ENCODE measurements at regions not wholly inside any gene's neighbourhood (a gene's known extent, or its start where the extent isn't known, plus 50 kb on each side); places are given as distances from the start of the nearest gene placed in this dataset.

GRCh38 chr5:101608322-101608721 lies 687.8 kb downstream of the SLCO4C1 start:
- Histone ChIP-seq H3K9me3 (ENCODE audit: control insufficient read depth in 4 of 4, low read length in 3 of 4) (no peaks in the 10 kb centered on the region), H3K4me3 (ENCODE audit: low read depth in 1 of 3, low read length in 3 of 3) (no peak overlapping the region), H3K9ac (ENCODE audit: low read depth in 1 of 2, low read length in 2 of 2) (no peak overlapping the region), H3K27me3 (ENCODE audit: control insufficient read depth in 4 of 4, insufficient read depth in 4 of 4, low read length in 3 of 4) (no peaks in the 10 kb centered on the region), H3K4me1 (ENCODE audit: control insufficient read depth in 4 of 4, insufficient read depth in 4 of 4, low read length in 3 of 4) (no peaks in the 10 kb centered on the region), H3K36me3 (ENCODE audit: control insufficient read depth in 4 of 4, insufficient read depth in 3 of 4, low read depth in 1 of 4, low read length in 3 of 4) (no peaks in the 10 kb centered on the region), H3K27ac (ENCODE audit: low read depth in 1 of 2, low read length in 2 of 2) (no peak overlapping the region)
- 51% methylated on average over 1 of the region's 1 CpG for WGBS
- TF ChIP-seq, protein P1, sequence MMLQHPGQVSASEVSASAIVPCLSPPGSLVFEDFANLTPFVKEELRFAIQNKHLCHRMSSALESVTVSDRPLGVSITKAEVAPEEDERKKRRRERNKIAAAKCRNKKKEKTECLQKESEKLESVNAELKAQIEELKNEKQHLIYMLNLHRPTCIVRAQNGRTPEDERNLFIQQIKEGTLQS (IDR thresholded peaks at IDR 0.05) = no peak
- DNase-seq (ENCODE audit: low spot score) = no peak

GRCh38 chr5:101605700-101606099 lies 690.4 kb downstream of the SLCO4C1 start:
- Histone ChIP-seq H3K27ac (ENCODE audit: low read depth in 1 of 2, low read length in 2 of 2) (no peak overlapping the region), H3K4me3 (ENCODE audit: low read depth in 1 of 3, low read length in 3 of 3) (no peak overlapping the region), H3K9ac (ENCODE audit: low read depth in 1 of 2, low read length in 2 of 2) (no peak overlapping the region), H3K36me3 (ENCODE audit: control insufficient read depth in 4 of 4, insufficient read depth in 3 of 4, low read depth in 1 of 4, low read length in 3 of 4) (no peaks in the 10 kb centered on the region), H3K4me1 (ENCODE audit: control insufficient read depth in 4 of 4, insufficient read depth in 4 of 4, low read length in 3 of 4) (no peaks in the 10 kb centered on the region), H3K9me3 (ENCODE audit: control insufficient read depth in 4 of 4, low read length in 3 of 4) (no peaks in the 10 kb centered on the region), H3K27me3 (ENCODE audit: control insufficient read depth in 4 of 4, insufficient read depth in 4 of 4, low read length in 3 of 4) (no peaks in the 10 kb centered on the region)
- WGBS = 68% methylated on average over 3 of the region's 3 CpGs
- no peak for TF ChIP-seq FOXA1 (IDR thresholded peaks at IDR 0.05)
- TF ChIP-seq TAF1 (conservative IDR thresholded peaks at IDR 0.05) = no peak
- TF ChIP-seq SP1 (IDR thresholded peaks at IDR 0.05) = no peak
- TF ChIP-seq GABPA (IDR thresholded peaks at IDR 0.05 in 1 of 2, conservative IDR thresholded peaks at IDR 0.05 in 1 of 2) = no peak
- TF ChIP-seq, protein P2, sequence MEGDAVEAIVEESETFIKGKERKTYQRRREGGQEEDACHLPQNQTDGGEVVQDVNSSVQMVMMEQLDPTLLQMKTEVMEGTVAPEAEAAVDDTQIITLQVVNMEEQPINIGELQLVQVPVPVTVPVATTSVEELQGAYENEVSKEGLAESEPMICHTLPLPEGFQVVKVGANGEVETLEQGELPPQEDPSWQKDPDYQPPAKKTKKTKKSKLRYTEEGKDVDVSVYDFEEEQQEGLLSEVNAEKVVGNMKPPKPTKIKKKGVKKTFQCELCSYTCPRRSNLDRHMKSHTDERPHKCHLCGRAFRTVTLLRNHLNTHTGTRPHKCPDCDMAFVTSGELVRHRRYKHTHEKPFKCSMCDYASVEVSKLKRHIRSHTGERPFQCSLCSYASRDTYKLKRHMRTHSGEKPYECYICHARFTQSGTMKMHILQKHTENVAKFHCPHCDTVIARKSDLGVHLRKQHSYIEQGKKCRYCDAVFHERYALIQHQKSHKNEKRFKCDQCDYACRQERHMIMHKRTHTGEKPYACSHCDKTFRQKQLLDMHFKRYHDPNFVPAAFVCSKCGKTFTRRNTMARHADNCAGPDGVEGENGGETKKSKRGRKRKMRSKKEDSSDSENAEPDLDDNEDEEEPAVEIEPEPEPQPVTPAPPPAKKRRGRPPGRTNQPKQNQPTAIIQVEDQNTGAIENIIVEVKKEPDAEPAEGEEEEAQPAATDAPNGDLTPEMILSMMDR (IDR thresholded peaks at IDR 0.05; ENCODE audit: low read depth, low read length, missing input control) = no peak
- TF ChIP-seq, protein P1 (IDR thresholded peaks at IDR 0.05) = no peak
- no peak for TF ChIP-seq JUND (IDR thresholded peaks at IDR 0.05)
- no peak for TF ChIP-seq NR2F2 (IDR thresholded peaks at IDR 0.05)
- TF ChIP-seq RAD21 (IDR thresholded peaks at IDR 0.05) = no peak
- TF ChIP-seq HNF4G (IDR thresholded peaks at IDR 0.05) = no peak
- TF ChIP-seq FOXA2 (IDR thresholded peaks at IDR 0.05) = no peak
- TF ChIP-seq YY1 (IDR thresholded peaks at IDR 0.05) = no peak
- TF ChIP-seq, protein P3, sequence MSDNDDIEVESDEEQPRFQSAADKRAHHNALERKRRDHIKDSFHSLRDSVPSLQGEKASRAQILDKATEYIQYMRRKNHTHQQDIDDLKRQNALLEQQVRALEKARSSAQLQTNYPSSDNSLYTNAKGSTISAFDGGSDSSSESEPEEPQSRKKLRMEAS (IDR thresholded peaks at IDR 0.05) = no peak
- TF ChIP-seq, protein P4, sequence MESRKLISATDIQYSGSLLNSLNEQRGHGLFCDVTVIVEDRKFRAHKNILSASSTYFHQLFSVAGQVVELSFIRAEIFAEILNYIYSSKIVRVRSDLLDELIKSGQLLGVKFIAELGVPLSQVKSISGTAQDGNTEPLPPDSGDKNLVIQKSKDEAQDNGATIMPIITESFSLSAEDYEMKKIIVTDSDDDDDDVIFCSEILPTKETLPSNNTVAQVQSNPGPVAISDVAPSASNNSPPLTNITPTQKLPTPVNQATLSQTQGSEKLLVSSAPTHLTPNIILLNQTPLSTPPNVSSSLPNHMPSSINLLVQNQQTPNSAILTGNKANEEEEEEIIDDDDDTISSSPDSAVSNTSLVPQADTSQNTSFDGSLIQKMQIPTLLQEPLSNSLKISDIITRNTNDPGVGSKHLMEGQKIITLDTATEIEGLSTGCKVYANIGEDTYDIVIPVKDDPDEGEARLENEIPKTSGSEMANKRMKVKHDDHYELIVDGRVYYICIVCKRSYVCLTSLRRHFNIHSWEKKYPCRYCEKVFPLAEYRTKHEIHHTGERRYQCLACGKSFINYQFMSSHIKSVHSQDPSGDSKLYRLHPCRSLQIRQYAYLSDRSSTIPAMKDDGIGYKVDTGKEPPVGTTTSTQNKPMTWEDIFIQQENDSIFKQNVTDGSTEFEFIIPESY (IDR thresholded peaks at IDR 0.05) = no peak
- TF ChIP-seq EGR1 (IDR thresholded peaks at IDR 0.05; ENCODE audit: low read depth in 2 of 2) = no peak
- no peak for TF ChIP-seq HNF4A (conservative IDR thresholded peaks at IDR 0.05)
- TF ChIP-seq REST (IDR thresholded peaks at IDR 0.05) = no peak
- no peak for TF ChIP-seq RXRA (IDR thresholded peaks at IDR 0.05)
- no peak for DNase-seq (ENCODE audit: low spot score)

Measured in liver (tissue), 8 donors.